ENCODE measurements at regions not wholly inside any gene's neighbourhood (a gene's known extent, or its start where the extent isn't known, plus 50 kb on each side); places are given as distances from the start of the nearest gene placed in this dataset.
A peak's percentile ranks its signal among the peaks of the same experiment; 100 is the strongest.
"Not testable (repeated sequence)": the region's sequence is repeated elsewhere in the genome, so short reads cannot be mapped to it uniquely, and the experiment has no call there.

DNA sequence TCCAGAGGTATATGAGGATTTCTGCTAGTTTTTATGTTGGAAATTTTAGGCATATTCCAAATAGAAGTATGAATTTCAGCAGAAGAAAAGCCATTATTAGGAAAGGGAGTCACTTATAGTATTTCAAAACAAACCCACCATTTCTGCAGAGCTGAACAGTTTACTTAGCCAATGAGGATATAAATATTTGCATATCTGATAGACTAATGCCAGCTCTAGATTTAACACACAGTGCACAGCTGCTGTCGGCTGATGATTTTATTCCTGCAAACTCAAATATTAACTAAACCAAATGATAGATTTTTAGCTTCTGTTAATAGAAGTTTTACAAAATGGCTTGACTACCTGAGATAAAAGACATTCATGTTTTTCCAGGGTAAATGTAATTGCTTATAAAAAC, 375.8 kb upstream of the FANCL start:
- DNase-seq = no peak

DNA sequence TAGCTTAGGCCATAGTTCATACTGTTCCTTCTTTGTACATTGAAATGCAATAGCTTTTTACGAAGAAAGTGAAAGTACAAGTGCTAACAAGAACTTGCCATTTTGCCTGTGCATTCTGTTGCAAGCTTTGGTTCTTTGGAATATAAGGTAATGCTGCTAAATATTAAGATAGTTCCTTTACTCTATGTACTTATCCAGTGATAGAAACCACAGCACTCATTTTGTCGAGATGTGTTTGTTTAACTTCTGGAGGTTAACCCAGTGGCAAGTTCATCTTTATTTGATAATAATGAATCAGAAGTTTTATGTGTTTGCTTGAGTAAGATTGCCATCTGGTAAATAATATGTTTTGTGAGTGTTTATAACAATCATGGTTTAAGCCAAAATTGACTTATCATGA, 373.1 kb upstream of the FANCL start:
- DNase-seq = no peak

DNA sequence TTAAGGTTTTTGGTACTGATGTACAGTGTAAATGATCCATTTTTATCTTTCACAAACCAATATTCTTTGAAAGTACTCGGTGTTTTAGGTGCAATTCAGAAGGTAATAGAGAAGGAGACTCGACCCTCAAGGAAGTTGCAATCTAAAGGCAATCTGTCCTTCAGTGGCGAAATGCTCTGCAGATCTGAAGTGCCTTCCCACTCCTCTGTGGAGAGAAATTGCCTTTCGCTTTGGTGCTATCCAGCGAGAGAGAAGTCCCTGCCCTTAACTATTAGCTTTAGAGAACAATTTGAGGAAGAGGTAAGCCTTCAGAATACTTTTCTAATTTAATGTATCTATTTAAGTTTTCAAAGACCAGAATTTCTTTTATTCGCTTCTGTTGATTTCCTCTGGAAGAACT, 371.8 kb upstream of the FANCL start:
- DNase-seq = no peak

DNA sequence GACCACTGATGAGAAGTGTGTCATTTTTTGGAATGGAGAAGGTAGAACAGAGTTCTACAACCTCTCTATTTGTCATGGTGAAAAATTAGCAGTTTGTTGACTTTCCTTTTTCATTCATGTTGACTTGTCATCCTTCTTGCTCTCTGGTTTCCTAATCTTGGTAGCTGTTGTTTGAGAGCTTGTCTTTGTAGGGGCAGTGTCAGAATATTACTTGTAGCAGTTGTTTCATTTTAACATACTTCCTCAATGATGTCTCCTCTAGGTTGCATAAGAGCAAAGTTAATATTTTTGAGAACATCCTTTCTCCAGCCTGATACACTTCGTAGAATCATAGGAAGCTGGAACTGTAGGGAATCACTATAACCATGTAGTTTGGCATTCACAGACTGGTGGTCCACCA, 368.2 kb upstream of the FANCL start:
- DNase-seq = no peak

DNA sequence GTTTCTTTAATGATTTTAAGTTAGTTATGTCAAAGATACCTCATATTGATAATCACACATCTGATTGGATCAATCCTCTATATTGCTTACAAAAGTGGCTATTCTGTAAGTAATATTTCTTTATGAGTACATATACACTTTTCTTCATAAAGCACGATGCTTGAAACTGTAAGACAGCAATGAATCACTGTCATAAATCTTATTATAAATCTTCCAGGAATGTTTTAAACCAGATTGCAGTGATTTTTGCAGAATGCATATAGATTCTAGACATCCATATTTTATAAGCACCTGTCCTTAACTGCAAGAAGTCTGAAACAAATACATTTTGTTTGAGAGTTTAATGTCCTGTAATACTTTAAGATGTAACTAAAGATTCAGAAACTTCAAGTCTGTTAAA, 367.0 kb upstream of the FANCL start:
- DNase-seq = peak; percentile 12

DNA sequence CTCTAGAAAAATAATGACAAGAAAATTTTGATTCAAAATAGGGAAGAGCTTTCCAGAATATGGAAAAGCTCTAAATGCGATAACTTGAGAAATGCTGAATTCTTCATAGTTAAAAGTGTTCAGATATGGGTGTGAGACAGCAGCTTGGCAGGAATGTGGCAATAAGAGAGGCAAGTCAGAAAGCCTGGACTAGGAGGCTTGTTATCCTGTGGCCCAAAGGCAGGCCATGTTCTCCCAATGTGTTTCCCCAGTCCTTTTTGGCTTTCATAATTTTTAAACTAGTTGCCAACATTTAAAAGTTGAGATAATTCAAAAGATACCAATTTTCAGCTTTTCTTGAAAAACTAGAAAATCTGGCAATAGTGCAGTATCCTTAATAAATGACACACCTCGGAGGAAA, 366.3 kb upstream of the FANCL start:
- DNase-seq = no peak

DNA sequence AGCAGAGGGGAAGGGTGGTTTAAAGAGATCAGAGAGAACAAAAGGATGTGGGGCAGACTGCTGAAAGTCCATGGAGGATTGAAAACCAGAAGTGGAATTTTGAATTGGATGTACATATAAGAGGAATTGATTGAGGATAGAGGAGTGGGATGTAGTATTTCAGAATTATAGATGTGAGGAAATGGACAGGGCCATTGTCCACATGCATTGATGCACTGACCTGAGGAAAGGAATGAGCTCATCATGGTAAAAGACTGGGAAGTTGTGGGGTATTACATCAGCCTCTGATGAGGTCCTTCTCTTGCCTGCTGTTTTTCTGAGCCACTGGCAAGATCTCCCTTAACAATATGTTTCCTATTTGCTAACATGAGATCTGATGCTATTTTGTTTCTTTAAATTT, 365.7 kb upstream of the FANCL start:
- DNase-seq = peak; percentile 74

DNA sequence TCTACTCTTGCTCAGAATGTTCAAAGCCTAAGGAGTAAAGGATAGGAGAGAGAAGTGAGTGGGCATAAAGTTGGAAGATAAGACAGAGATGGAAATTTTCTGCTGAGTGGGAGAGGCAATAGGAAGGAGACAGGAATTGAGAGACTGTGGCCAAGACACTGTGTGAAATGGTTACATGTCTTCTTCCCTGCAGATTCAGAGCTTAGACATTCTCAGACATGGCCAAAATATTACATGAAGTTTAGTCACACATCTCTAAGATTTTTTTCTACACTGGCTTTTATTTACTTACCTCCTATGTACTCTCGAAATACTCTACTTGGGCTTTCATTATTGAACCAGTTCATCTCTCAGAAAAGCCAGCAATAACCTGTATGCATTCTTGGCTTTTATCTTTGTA, 363.0 kb upstream of the FANCL start:
- DNase-seq = peak; percentile 45

DNA sequence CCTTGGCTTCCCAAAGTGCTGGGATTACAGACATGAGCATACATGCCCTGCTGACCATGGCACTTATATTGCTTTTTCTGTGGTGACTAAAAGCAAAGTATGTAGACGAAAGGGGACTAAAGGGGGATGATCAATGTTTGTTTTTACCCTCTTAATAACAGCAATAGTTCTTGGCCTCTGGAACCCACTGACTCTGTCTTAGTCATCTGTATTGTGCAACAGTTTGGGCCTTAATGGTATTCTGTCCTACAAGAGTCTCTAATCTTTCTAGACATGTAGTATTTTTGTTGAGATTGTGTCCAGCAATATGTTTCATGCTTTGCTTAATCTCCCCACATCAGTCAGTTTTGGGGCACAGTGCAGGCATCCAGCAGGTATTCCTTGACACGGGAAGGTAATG, 359.9 kb upstream of the FANCL start:
- peak; percentile 26 for DNase-seq

DNA sequence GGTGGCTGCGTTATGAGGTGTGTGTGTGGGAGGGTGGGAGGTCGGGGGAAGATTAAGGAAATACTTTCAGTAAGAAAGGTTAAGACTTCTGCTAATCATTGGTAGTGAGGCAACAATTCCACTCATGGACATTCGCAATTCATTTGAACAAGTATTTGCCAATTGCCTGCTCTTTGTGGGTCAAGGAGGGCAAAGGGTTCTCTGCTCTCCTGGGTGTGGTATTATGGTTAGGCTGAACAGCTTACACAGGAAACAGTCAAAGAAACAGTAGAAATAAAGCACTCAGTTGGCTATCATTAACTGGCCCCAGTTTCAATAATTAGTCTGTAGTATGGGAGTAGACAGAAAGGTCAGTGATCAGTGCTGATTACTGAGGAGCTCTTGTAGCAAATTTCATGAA, 357.0 kb upstream of the FANCL start:
- DNase-seq = no peak

DNA sequence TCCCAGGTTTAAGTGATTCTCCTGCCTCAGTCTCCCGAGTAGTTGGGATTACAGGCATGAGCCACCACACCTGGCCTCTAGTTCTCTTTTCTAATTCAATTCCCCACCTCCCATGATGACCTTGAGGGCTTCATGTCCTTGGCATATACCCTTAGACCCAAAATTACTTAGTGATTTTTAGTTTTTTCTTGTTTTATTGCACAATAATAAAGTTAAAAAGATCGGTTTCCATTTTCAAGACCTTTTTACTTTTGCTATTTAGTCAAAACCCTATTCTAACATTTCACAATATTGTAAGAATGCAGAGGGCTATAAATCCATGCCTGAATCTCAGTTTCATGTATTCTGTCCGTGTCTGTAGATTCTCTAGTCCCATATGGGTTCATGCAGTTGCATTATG, 354.6 kb upstream of the FANCL start:
- no peak for DNase-seq

DNA sequence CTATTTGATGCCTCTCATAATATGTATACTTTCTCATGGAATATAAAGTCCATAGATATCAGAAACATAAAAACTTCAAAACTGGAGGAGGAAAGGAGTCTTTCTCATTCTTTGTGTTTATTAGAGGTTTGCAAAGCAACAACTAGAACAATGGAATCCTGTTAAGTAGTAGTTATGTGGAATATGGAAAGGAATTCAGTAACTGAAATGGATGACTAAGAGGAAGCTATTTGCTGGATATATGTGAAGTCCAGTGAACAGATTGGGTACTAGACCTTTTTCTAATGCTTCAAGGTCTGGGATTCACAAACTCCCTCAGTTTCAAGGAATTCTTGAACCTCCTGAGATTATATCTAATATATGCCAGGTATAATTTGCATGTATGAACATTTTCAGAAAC, 353.6 kb upstream of the FANCL start:
- DNase-seq = peak; percentile 32

DNA sequence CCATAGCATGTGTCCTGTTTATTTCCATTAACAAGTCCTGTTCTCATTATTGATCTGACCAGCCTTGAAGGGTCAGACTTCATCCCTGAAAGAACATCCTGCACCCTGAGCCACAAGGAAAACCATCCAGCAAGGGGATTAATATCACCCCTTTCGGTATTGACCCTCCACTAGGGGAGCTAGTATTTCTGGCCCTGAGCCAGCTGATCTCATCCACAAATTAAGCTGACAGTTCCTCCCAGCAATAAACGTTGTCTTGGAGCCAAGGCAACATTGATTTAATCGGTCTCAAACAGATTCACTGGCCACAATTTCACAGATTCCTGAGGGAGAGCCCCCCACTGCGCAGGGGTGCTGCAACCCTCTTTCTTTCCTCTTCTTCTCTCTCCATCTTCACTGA, 353.1 kb upstream of the FANCL start:
- DNase-seq = no peak

DNA sequence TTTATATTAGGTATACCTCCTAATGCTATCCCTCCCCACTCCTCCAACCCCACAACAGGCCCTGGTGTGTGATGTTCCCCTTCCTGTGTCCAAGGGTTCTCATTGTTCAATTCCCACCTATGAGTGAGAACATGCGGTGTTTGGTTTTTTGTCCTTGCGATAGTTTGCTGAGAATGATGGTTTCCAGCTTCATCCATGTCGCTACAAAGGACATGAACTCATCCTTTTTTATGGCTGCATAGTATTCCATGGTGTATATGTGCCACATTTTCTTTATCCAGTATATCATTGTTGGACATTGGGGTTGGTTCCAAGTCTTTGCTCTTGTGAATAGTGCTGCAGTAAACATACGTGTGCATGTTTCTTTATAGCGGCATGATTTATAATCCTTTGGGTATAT, 345.1 kb upstream of the FANCL start:
- not testable (repeated sequence) for DNase-seq

DNA sequence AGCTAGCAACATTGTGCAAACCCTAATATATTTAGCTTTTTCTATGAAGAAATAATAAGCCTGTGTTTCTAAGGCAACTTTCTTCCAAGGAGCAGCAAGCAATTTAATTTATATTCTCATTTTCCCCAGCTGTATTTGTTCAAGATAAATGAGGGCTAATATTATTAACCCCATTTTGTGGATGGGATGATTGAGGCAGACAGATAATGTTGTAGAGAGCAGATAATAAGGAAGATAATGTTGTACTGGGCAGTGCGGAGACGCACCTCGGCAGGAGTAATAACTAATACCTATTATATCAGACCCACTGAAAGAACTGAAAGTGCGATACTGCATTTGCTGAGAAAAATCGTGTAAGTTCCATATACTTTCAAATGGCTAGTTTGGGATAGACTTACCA, 344.1 kb upstream of the FANCL start:
- DNase-seq = no peak

DNA sequence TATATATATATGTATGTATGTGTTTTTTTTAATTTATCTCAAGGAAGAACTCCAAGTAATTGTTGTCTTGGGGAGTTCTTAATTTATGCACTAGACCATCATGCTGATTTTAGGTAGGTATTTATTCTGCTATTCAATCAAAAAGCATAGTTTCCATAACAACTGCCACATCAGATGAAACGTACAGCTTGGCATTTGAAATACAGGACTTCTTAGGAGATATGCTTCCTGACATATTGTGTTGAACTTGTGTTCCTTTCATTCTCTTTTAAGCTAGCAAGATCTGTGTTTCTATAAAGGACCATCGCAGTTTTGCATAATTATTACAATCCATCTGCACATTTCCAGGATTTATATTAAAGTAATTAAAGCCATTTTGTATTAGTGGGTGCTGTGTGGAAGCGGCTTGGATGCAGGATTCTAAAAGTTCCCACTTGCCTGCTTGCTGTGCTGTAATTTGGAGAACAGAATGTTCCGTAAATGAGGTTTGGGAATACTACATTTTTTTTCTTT, 343.5 kb upstream of the FANCL start:
- DNase-seq = no peak

DNA sequence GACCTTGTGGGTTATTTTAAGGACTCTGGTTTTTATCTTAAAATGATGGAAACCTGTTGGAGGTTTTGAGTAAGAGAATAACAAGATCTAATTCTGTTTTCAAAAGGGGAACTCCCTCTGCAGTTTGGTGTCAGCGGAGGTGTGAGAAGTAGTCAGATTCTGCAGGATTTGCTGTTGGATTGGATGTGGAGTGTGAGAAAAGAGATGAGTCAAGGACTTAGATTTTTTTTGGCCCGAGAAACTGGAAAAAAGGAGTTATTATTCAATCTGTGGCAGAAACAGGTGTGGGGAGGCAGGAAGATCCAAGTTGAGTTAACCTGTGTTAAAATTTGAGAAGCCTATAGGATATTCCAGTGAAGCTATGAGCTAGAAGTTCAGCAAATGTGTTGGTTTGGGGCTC, 337.2 kb upstream of the FANCL start:
- no peak for DNase-seq

DNA sequence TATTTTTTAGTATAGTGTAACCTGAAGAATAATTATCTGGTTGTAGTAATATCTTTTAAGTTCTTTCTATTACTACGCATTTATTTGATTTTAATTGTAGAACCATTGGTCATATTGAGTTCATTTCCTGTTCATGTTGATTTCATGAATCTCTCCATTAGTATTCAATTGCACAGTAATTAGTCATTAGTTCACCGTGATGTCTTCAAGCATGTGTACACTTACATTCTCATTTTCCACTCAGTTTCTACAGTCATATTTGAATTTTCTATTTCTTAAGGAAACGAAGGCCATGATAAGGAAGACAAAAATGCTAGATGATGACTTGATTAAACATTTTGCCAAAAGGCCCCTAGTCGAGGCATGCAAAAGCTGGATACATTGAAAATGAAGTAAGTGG, 333.7 kb upstream of the FANCL start:
- peak; percentile 4 for DNase-seq

DNA sequence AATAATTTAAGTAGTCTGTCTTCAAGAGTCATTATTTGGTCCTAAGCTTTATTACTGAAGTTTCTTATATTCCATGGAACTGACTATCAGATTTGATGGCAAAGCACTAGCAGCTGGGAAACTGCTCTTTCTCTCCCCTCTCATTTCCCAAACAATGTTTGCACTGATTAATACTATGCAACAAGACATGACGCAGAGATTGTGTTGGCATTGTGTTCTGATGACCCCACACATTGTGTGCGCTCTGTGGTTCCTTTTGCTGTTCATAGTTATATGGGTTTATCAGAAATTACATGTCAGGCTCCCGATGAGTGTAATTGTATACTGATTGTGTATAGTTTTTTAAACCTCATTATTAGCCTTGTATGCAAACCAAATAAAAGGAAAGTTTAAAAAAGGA, 331.6 kb upstream of the FANCL start:
- DNase-seq = no peak

DNA sequence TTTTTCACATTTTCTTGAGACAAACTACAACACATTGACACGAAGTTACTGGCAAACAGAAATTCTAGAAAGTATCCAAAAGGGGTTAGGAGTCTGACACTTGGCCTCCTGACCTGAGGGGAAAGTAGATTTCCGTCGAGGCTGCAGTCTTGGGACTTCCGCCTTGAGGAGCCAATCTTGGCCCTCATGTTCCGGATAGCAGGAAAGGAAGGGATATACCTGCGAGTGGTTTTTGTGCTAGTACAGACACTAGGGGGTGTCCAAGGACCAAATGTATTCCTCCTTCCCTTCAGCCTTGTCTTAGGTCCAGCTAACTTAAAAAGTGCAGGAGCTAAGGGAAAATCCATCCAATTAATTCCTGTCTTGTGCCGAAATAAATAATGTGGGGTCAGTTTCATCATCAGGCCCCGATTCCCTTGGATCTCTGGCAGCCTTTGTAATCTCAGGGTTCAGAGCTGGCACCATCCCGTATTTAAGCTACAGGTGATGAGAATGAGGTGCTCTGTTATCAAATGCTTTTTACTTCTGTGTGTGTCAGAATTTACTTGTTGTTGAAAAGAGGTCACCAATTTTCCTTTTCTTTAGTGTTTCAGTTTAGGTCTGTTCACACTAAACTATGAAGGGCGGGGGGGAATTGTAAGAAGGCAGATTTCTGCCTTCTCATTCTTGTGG, 330.2 kb upstream of the FANCL start:
- peak; percentile 74 for DNase-seq

DNA sequence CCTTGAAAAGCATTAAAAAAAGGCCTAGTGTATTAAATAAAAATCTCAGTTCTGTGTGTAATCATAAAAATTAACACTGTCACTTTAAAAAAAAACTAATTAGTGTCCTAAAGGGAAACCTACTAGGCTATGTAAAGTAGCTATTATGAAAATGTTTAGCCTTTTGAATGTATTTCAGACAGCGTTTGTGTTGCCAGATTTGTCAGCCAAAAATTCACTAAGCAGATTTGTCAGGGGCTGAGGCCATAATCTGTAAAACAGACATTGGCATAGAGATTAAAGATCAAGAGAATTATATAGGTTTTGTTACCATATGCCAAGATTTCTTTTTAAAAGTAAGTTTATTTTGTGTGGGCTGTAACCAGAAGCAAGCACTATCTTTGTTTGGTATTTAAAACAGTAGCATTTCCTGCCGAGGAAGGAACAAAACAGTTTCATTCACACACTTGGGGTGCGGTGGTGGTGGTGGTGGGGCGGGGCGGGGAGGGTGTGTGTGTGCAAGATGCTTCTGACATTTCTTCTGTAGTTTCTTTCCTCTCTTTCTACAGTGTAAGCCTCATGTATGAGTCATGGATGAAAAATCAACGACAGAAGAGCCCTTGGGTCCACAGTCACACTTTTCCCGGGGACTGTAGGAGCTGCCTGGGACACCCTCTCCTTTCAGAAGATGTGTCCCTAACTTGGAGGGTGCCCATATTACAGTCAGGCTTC, 328.5 kb upstream of the FANCL start:
- peak; percentile 13 for DNase-seq

DNA sequence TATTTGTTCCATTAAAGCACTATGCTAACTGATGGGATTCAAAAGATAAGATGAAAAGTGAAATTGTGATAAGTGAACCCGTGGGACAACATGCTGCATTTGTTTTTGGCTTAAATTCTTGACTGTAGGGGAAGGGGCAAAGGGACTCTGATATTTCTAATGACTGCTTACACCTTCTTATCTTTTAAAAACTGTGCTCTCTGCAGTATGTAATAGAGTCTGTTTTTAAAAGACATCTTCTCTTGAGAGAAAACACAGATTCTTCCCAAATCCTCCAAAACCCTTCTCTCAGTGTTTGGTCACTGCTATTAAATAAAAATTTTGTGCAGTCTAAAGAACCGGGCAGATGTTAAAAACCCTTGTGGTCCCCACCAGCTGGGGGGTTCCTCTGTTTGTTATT, 327.8 kb upstream of the FANCL start:
- peak; percentile 5 for DNase-seq

DNA sequence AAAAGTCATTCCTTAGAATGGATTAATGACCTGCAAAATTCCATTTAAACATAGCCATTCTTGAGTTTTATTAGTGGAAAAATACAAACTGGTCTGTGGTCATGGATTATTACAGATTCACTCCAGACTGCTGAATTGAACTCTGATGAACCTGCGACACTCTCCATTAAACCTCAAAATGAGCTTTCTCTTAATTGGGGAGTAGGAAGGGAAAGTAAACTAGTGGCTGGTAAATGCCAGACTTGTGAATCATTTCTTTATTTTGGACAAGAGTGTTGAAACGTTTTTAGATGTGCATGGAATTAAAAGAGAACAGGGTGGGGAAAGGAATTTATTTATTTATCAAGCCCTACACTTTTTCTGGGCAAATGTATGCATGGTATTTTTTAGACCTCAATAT, 321.2 kb upstream of the FANCL start:
- peak; percentile 33 for DNase-seq

DNA sequence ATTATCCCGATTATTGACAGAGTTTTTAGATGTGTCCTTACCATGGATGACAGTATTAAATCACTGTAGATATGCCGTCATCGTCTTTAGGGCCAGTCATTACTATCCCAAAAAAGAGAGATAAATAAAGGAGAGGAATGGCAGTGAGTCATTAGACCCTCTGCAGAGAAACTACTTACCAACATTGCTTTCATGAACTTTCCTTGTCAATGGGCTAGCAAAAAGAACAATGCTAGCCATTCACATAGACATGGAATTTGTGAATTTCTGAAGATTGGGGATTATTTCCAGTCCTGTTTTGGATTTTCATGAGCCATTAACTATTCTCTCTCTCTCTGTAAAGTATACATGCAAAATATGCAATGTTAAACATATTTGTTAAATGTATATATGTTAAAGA, 319.4 kb upstream of the FANCL start:
- DNase-seq = no peak

DNA sequence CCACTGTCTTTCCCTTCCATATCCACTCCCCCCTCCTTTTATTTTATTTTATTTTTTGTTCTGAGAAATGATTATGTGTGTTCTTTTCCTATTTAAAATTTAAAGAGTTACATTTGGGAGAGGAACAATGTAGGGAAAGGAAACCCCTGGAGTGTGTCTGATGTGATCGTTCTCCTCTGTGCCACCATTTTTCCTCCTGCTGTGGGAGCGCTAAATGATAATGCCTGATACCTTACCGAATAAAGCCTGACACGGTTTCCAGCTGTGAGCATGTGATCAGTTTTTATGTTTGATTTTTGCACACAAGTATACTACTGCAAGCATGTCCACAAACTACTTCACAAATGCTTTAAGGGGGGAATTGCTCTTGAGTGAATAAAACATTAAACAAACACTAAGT, 317.8 kb upstream of the FANCL start:
- DNase-seq = no peak
